ENCODE measurements at regions not wholly inside any gene's neighbourhood (a gene's known extent, or its start where the extent isn't known, plus 50 kb on each side); places are given as distances from the start of the nearest gene placed in this dataset.

GRCh38 chr14:75363130-75363529, 64.7 kb upstream of the JDP2 start:
- no peak for TF ChIP-seq POLR2A (IDR thresholded peaks at IDR 0.05)
- TF ChIP-seq CTCF (IDR thresholded peaks at IDR 0.05): no peak
- TF ChIP-seq POLR2AphosphoS5 (IDR thresholded peaks at IDR 0.05): no peak
- no peak for TF ChIP-seq EP300 (IDR thresholded peaks at IDR 0.05; ENCODE audit: low read depth)
